ENCODE measurements at regions not wholly inside any gene's neighbourhood (a gene's known extent, or its start where the extent isn't known, plus 50 kb on each side); places are given as distances from the start of the nearest gene placed in this dataset.

DNA sequence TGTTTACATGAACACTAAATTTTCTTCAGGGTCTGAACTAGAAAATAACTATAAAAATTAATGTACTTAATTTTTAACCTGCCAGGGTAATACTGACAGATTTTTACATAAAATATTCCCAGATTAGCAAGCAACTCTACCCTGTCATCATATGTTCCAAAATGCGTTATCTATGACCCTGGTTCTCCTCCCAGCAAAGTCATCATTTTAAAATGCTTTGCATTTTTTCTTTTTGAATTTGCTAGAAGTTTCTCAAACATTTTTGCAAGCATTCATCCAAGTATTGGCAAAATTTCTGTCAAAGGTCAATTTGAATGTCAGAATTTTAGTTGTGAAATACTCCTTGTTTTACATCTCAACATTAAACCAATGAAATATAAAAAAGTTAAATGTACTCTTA, 144.5 kb upstream of the FTMT start:
- Histone ChIP-seq H3K4me1 (replicated peaks) (no peaks in the 10 kb centered on the region), H3K4me3 (no peak overlapping the region), H3K36me3 (no peaks in the 10 kb centered on the region), H3K9me3 (replicated peaks) (no peaks in the 10 kb centered on the region), H3K27ac (no peak overlapping the region), H3K27me3 (replicated peaks) (no peaks in the 10 kb centered on the region)
- DNase-seq (ENCODE audit: low read depth in 1 of 2, low spot score in 2 of 2), result no peak

- H3K4me1 ChIP-seq (replicated peaks), result no peaks in the 10 kb centered on the region
- H3K4me3 ChIP-seq, result no peak overlapping the region
- no peaks in the 10 kb centered on the region for H3K9me3 ChIP-seq (replicated peaks)
- H3K27ac ChIP-seq, result no peak overlapping the region
- DNase-seq (ENCODE audit: low read depth in 1 of 2, low spot score in 2 of 2), result no peak
- no peaks in the 10 kb centered on the region for H3K27me3 ChIP-seq (replicated peaks)
- H3K36me3 ChIP-seq, result no peaks in the 10 kb centered on the region
These were observed 140.3 kb upstream of the FTMT start for GRCh38 chr5:121711416-121711815.

DNA sequence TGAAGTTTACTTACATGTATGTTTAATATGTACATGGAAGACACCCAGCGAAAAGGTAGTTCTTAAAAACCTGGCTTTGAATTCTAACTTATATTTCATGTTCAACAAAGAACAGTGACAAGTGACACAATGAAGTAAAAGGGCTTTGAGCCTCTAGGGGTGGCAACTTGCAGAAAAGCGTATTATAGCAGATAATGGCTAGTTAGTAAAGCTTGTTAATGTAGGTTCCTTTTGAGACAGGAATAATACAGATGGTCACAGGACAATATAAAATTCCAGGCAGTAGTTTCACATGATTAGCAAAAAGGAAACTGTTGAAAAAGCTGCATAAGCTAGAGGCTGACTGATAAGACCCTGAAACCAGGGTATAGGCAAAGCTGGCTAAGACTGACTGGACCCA, 132.4 kb upstream of the FTMT start:
- no peak overlapping the region for H3K4me3 ChIP-seq
- H3K27ac ChIP-seq, result no peak overlapping the region
- H3K4me1 ChIP-seq (replicated peaks), result no peaks in the 10 kb centered on the region
- no peaks in the 10 kb centered on the region; the same call in 1 of the 2 replicates for H3K9me3 ChIP-seq (replicated peaks)
- DNase-seq (ENCODE audit: low read depth in 1 of 2, low spot score in 2 of 2), result no peak
- no peaks in the 10 kb centered on the region for H3K27me3 ChIP-seq (replicated peaks)
- H3K36me3 ChIP-seq, result no peaks in the 10 kb centered on the region

GRCh38 chr5:121725450-121725849, 126.2 kb upstream of the FTMT start:
- Histone ChIP-seq H3K27ac (no peak overlapping the region), H3K9me3 (replicated peaks) (no peaks in the 10 kb centered on the region; the same call in 1 of the 2 replicates), H3K4me1 (replicated peaks) (no peaks in the 10 kb centered on the region), H3K27me3 (replicated peaks) (no peaks in the 10 kb centered on the region), H3K4me3 (no peak overlapping the region), H3K36me3 (no peaks in the 10 kb centered on the region)
- no peak for DNase-seq (ENCODE audit: low read depth in 1 of 2, low spot score in 2 of 2)

DNA sequence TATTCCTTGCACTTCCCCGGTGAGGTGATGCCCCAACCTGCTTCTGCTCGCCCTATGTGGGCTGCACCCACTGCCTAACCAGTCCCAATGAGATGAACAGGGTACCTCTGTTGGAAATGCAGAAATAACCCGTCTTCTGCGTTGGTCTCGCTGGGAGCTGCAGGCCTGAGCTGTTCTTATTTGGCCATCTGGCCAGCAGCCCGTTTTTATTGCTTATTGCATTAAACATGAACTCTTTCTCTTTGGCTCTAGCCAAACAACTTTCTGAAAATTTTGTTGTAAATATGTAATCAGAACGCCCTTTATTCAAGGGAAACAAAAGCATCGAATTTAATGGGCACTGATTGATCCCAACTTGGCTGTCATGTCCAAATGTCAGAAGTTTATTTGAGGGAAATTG, 124.7 kb upstream of the FTMT start:
- Histone ChIP-seq H3K36me3 (no peaks in the 10 kb centered on the region), H3K27ac (no peak overlapping the region), H3K4me1 (replicated peaks) (no peaks in the 10 kb centered on the region), H3K9me3 (replicated peaks) (no peaks in the 10 kb centered on the region), H3K4me3 (no peak overlapping the region), H3K27me3 (replicated peaks) (no peaks in the 10 kb centered on the region)
- no peak for DNase-seq (ENCODE audit: low read depth in 1 of 2, low spot score in 2 of 2)

DNA sequence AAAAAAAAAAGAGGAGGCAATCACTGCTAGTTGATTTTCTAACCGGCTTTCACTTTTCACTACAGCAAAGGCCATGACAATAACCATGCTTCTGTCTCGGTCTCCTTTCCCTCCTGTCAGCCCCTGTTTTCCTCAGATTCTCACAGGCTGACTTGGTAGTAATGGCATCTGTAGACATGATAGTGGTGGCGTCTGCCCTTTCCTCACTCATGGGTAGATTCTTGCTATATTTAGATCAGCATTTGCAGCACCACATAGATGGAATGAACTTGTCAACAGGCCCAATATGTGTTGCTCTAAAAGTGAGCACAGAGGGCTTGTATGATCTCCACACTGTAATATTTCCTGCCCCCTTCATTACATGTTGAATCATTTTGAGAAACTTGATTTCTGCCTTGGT, 120.3 kb upstream of the FTMT start:
- no peak overlapping the region for H3K4me3 ChIP-seq
- H3K9me3 ChIP-seq (replicated peaks), result no peaks in the 10 kb centered on the region
- H3K4me1 ChIP-seq (replicated peaks), result no peaks in the 10 kb centered on the region
- no peaks in the 10 kb centered on the region; the same call in 1 of the 2 replicates for H3K27me3 ChIP-seq (replicated peaks)
- no peak for DNase-seq (ENCODE audit: low read depth in 1 of 2, low spot score in 2 of 2)
- no peak overlapping the region for H3K27ac ChIP-seq
- no peaks in the 10 kb centered on the region for H3K36me3 ChIP-seq

GRCh38 chr5:121735618-121736017, 116.1 kb upstream of the FTMT start:
- Histone ChIP-seq H3K27ac (no peak overlapping the region), H3K36me3 (no peaks in the 10 kb centered on the region), H3K4me3 (no peak overlapping the region), H3K27me3 (replicated peaks) (no peaks in the 10 kb centered on the region; the same call in 1 of the 2 replicates), H3K9me3 (replicated peaks) (no peaks in the 10 kb centered on the region), H3K4me1 (replicated peaks) (no peaks in the 10 kb centered on the region)
- DNase-seq (ENCODE audit: low read depth in 1 of 2, low spot score in 2 of 2), result no peak

- Histone ChIP-seq H3K4me1 (replicated peaks) (no peaks in the 10 kb centered on the region), H3K27me3 (replicated peaks) (no peaks in the 10 kb centered on the region; the same call in 1 of the 2 replicates), H3K27ac (no peak overlapping the region), H3K36me3 (no peaks in the 10 kb centered on the region), H3K9me3 (replicated peaks) (no peaks in the 10 kb centered on the region), H3K4me3 (no peak overlapping the region)
- no peak for DNase-seq (ENCODE audit: low read depth in 1 of 2, low spot score in 2 of 2)
These were observed 114.6 kb upstream of the FTMT start for GRCh38 chr5:121737120-121737519.

DNA sequence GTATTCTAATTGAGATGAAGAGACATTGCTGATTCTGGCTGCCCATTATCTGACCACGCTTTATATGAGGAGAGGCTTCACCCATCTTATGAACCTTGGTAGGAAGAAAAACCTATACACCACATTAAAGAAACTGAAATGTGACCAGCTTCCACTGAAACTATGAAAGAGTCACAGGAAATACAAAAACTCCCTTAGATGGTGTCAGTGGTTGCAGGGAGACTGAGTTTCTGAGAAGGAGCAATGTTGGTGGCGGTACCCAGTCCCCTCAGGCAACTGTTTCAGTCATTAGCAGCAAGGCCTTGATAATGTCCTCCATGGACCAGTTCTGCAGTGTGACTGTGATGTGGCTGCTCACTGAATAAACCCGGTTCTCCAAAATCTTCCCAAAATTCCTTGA, 110.5 kb upstream of the FTMT start:
- Histone ChIP-seq H3K4me3 (no peak overlapping the region), H3K4me1 (replicated peaks) (no peaks in the 10 kb centered on the region), H3K9me3 (replicated peaks) (no peaks in the 10 kb centered on the region), H3K36me3 (no peaks in the 10 kb centered on the region), H3K27ac (no peak overlapping the region), H3K27me3 (replicated peaks) (0 out of 2 replicates have a peak, but pooled peaks cover 1% of the 10 kb centered on the region)
- DNase-seq (ENCODE audit: low read depth in 1 of 2, low spot score in 2 of 2), result no peak

GRCh38 chr5:121744577-121744976, 107.1 kb upstream of the FTMT start:
- Histone ChIP-seq H3K27me3 (replicated peaks) (0 out of 2 replicates have a peak, but pooled peaks cover 7% of the 10 kb centered on the region), H3K4me1 (replicated peaks) (no peaks in the 10 kb centered on the region), H3K27ac (no peak overlapping the region), H3K4me3 (no peak overlapping the region), H3K9me3 (replicated peaks) (no peaks in the 10 kb centered on the region), H3K36me3 (no peaks in the 10 kb centered on the region)
- no peak for DNase-seq (ENCODE audit: low read depth in 1 of 2, low spot score in 2 of 2)

GRCh38 chr5:121745407-121745806, 106.3 kb upstream of the FTMT start:
- Histone ChIP-seq H3K27me3 (replicated peaks) (0 out of 2 replicates have a peak, but pooled peaks cover 10% of the 10 kb centered on the region), H3K4me3 (no peak overlapping the region), H3K36me3 (no peaks in the 10 kb centered on the region), H3K27ac (no peak overlapping the region), H3K4me1 (replicated peaks) (no peaks in the 10 kb centered on the region), H3K9me3 (replicated peaks) (no peaks in the 10 kb centered on the region)
- no peak for DNase-seq (ENCODE audit: low read depth in 1 of 2, low spot score in 2 of 2)

DNA sequence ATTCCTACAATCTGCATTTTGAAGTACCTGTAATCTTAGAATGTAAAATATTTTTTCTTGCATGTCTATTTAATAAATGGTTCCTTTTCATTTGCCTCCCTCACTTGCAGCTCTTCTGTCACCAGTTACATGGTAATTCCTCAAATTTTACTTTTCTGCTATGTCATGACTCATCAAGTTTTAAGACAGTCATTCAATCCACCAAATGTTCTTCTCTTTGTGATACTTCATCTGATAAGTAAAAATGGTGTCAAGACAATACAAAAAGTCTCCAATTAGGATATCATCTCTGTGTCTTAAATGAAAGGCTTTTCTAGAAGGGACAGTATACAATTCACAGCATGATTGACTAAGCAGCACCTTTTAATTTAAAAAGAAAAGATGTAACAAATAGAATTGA, 104.9 kb upstream of the FTMT start:
- Histone ChIP-seq H3K27ac (no peak overlapping the region), H3K4me1 (replicated peaks) (no peaks in the 10 kb centered on the region), H3K36me3 (no peaks in the 10 kb centered on the region), H3K9me3 (replicated peaks) (no peaks in the 10 kb centered on the region), H3K4me3 (no peak overlapping the region), H3K27me3 (replicated peaks) (0 out of 2 replicates have a peak, but pooled peaks cover 10% of the 10 kb centered on the region)
- no peak for DNase-seq (ENCODE audit: low read depth in 1 of 2, low spot score in 2 of 2)

- Histone ChIP-seq H3K27me3 (replicated peaks) (0 out of 2 replicates have a peak, but pooled peaks cover 10% of the 10 kb centered on the region), H3K4me1 (replicated peaks) (no peaks in the 10 kb centered on the region), H3K36me3 (no peaks in the 10 kb centered on the region), H3K4me3 (no peak overlapping the region), H3K9me3 (replicated peaks) (no peaks in the 10 kb centered on the region), H3K27ac (no peak overlapping the region)
- DNase-seq (ENCODE audit: low read depth in 1 of 2, low spot score in 2 of 2), result no peak
These were observed 103.0 kb upstream of the FTMT start for GRCh38 chr5:121748686-121749085.

- H3K27ac ChIP-seq, result no peak overlapping the region
- H3K36me3 ChIP-seq, result no peaks in the 10 kb centered on the region
- no peak overlapping the region for H3K4me3 ChIP-seq
- 0 out of 2 replicates have a peak, but pooled peaks cover 3% of the 10 kb centered on the region for H3K27me3 ChIP-seq (replicated peaks)
- no peaks in the 10 kb centered on the region for H3K4me1 ChIP-seq (replicated peaks)
- no peaks in the 10 kb centered on the region for H3K9me3 ChIP-seq (replicated peaks)
- DNase-seq (ENCODE audit: low read depth in 1 of 2, low spot score in 2 of 2), result no peak
These were observed 99.5 kb upstream of the FTMT start for GRCh38 chr5:121752149-121752548.

DNA sequence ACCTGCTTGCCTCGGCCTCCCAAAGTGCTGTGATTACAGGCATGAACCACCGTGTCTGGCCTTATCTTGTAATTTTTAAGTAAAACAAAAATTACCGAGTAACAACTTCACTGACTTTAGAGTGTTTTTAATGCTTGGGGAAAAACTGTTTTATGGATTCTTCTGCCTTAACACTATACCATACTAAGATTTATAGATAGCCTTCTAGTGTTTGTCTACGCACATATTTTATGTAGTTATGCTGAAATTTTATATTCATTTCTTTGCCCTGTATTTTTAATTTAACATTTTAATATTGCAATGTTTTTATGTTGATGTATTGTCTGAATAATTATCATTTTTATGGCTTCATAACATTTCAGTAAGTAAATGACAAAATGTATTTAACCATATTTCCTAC, 96.4 kb upstream of the FTMT start:
- Histone ChIP-seq H3K36me3 (no peaks in the 10 kb centered on the region), H3K4me1 (replicated peaks) (no peaks in the 10 kb centered on the region), H3K27ac (no peak overlapping the region), H3K9me3 (replicated peaks) (no peaks in the 10 kb centered on the region), H3K4me3 (no peak overlapping the region), H3K27me3 (replicated peaks) (no peaks in the 10 kb centered on the region)
- no peak for DNase-seq (ENCODE audit: low read depth in 1 of 2, low spot score in 2 of 2)
